ENCODE measurements at regions not wholly inside any gene's neighbourhood (a gene's known extent, or its start where the extent isn't known, plus 50 kb on each side); places are given as distances from the start of the nearest gene placed in this dataset.

- intact Hi-C loops (cut with micrococcal nuclease), result no loop called here
- FAIRE-seq, result no peak
Measured at GRCh38 chr5:3997670-3998069, 402.0 kb downstream of the IRX1 start.

More at GRCh38 chr5:3997670-3998069, 402.0 kb downstream of the IRX1 start:
- Histone ChIP-seq H3K4me2 (ENCODE audit: insufficient read depth, low read length) (no peak overlapping the region), H3K4me3 (replicated peaks in 1 of 3; ENCODE audit: insufficient read depth in 1 of 3, low read depth in 1 of 3, low read length in 3 of 3) (no peak overlapping the region), H3K79me2 (ENCODE audit: control insufficient read depth, insufficient read depth, low read length) (no peaks in the 10 kb centered on the region), H3K9me3 (replicated peaks; ENCODE audit: control insufficient read depth, insufficient read depth, low read length) (no peaks in the 10 kb centered on the region), H3K9me1 (replicated peaks; ENCODE audit: control insufficient read depth, extremely low read depth, insufficient read depth, low read length) (no peaks in the 10 kb centered on the region), H3K4me1 (ENCODE audit: control insufficient read depth, extremely low read depth, insufficient read depth, low read length) (peaks cover 36% of the 10 kb centered on the region), H4K20me1 (replicated peaks; ENCODE audit: control insufficient read depth, extremely low read depth, insufficient read depth, low read length) (no peaks in the 10 kb centered on the region), H2AFZ (ENCODE audit: low read depth, low read length) (no peak overlapping the region), H3K27ac (ENCODE audit: insufficient read depth, low read depth, low read length) (no peak overlapping the region), H3K27me3 (ENCODE audit: control insufficient read depth in 2 of 2, insufficient read depth in 2 of 2, low read length in 2 of 2) (no peaks in the 10 kb centered on the region), H3K9ac (replicated peaks; ENCODE audit: extremely low read depth, insufficient read depth, low read length) (no peak overlapping the region), H3K36me3 (ENCODE audit: control insufficient read depth in 2 of 2, extremely low read depth in 1 of 2, insufficient read depth in 2 of 2, low read length in 2 of 2) (no peaks in the 10 kb centered on the region)
- TF ChIP-seq FOS (IDR thresholded peaks at IDR 0.05; ENCODE audit: borderline replicate concordance, insufficient read depth, low read length) (no peak), EZH2 (IDR thresholded peaks at IDR 0.05; ENCODE audit: borderline replicate concordance, low read depth, low read length, severe bottlenecking) (no peak), JUN (IDR thresholded peaks at IDR 0.05; ENCODE audit: borderline replicate concordance, insufficient read depth, insufficient read length, low read depth) (no peak), MYC (IDR thresholded peaks at IDR 0.05; ENCODE audit: low read depth, low read length) (no peak), GATA2 (IDR thresholded peaks at IDR 0.05; ENCODE audit: insufficient read depth, insufficient read length, low read depth, low read length) (no peak), POLR2AphosphoS5 (IDR thresholded peaks at IDR 0.05; ENCODE audit: insufficient read depth, low read depth, low read length) (no peak), POLR2A (IDR thresholded peaks at IDR 0.05; ENCODE audit: low read depth, low read length) (no peak)
- TF ChIP-seq, protein P1, sequence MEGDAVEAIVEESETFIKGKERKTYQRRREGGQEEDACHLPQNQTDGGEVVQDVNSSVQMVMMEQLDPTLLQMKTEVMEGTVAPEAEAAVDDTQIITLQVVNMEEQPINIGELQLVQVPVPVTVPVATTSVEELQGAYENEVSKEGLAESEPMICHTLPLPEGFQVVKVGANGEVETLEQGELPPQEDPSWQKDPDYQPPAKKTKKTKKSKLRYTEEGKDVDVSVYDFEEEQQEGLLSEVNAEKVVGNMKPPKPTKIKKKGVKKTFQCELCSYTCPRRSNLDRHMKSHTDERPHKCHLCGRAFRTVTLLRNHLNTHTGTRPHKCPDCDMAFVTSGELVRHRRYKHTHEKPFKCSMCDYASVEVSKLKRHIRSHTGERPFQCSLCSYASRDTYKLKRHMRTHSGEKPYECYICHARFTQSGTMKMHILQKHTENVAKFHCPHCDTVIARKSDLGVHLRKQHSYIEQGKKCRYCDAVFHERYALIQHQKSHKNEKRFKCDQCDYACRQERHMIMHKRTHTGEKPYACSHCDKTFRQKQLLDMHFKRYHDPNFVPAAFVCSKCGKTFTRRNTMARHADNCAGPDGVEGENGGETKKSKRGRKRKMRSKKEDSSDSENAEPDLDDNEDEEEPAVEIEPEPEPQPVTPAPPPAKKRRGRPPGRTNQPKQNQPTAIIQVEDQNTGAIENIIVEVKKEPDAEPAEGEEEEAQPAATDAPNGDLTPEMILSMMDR (IDR thresholded peaks at IDR 0.05; ENCODE audit: extremely low read depth in 1 of 2, insufficient read depth in 1 of 2, low read depth in 1 of 2, low read length in 2 of 2), result no peak
- TF ChIP-seq, protein P2, sequence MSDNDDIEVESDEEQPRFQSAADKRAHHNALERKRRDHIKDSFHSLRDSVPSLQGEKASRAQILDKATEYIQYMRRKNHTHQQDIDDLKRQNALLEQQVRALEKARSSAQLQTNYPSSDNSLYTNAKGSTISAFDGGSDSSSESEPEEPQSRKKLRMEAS (IDR thresholded peaks at IDR 0.05; ENCODE audit: insufficient read depth, insufficient read length), result no peak
- DNase-seq (ENCODE audit: low read depth, low spot score), result no peak
- dilution Hi-C loops (cut with MboI; ENCODE audit: extremely low pct_ligation_motif_present, low sequenced_read_pairs), result no loop called here
- POLR2A ChIA-PET, result no interaction called here
- CTCF ChIA-PET, result no interaction called here
- no TSS peak for BruUV-seq (replicated peaks)
